IMR-90 (cell line): ENCODE measurements at regions not wholly inside any gene's neighbourhood (a gene's known extent, or its start where the extent isn't known, plus 50 kb on each side); places are given as distances from the start of the nearest gene placed in this dataset.

Experiments
- MAZ ChIP-seq: IDR thresholded peaks from 2 replicates; pipeline ENCODE4 v1.6.1; 2012; ENCODE audit warnings: low read depth, mild to moderate bottlenecking, low read length, improper control_type of control experiment, moderate library complexity, borderline replicate concordance
- POLR2A ChIP-seq: IDR thresholded peaks from 2 replicates; pipeline ENCODE4 v1.6.1; 2012; ENCODE audit warnings: mild to moderate bottlenecking, low read depth, low read length
- RAD21 ChIP-seq: IDR thresholded peaks from 2 replicates; pipeline ENCODE4 v1.6.1; 2012; ENCODE audit warnings: low read length, improper control_type of control experiment
- TF ChIP-seq, protein P1 (sequence below): conservative IDR thresholded peaks from 2 replicates; pipeline ENCODE4 v1.5.1; 2012; ENCODE audit warnings: mild to moderate bottlenecking, low read depth, low read length, improper control_type of control experiment

DNA sequence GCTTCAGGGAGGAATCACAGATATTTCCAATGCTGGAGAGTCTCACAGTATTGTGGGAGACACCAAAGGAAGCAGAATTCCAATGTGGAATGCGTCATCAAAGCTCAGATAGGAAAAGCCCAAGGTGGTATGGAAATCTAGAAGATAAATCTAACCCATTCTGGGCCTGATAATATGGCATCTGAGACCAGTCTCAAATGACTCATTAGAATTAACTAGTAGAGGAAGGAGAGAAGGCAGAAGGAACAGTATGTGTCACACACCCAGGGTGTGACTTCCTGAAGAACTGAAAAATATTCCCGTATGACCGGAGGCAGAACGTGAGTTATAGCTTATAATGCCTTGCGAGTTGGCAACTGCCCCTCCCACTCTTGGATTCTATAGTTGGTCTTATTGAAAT is 499.2 kb downstream of the PLPP3 start:
- TF ChIP-seq, protein P1, sequence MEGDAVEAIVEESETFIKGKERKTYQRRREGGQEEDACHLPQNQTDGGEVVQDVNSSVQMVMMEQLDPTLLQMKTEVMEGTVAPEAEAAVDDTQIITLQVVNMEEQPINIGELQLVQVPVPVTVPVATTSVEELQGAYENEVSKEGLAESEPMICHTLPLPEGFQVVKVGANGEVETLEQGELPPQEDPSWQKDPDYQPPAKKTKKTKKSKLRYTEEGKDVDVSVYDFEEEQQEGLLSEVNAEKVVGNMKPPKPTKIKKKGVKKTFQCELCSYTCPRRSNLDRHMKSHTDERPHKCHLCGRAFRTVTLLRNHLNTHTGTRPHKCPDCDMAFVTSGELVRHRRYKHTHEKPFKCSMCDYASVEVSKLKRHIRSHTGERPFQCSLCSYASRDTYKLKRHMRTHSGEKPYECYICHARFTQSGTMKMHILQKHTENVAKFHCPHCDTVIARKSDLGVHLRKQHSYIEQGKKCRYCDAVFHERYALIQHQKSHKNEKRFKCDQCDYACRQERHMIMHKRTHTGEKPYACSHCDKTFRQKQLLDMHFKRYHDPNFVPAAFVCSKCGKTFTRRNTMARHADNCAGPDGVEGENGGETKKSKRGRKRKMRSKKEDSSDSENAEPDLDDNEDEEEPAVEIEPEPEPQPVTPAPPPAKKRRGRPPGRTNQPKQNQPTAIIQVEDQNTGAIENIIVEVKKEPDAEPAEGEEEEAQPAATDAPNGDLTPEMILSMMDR, result no peak
- TF ChIP-seq POLR2A (no peak), MAZ (no peak), RAD21 (no peak)
